HG03378 (cell line): ENCODE measurements at regions not wholly inside any gene's neighbourhood (a gene's known extent, or its start where the extent isn't known, plus 50 kb on each side); places are given as distances from the start of the nearest gene placed in this dataset.
"Not testable (repeated sequence)": the region's sequence is repeated elsewhere in the genome, so short reads cannot be mapped to it uniquely, and the experiment has no call there.

Experiments
- ATAC-seq: cut with Tn5 transposase; IDR thresholded peaks from one replicate; pipeline ENCODE4 v1.9.1; 2021; ENCODE audit warnings: mild to moderate bottlenecking, moderate library complexity; ENCODE audit not compliant: unreplicated experiment

GRCh38 chr1:91099746-91100621 lies 78.1 kb upstream of the ZNF644 start:
- ATAC-seq, result no peak

GRCh38 chr1:91098299-91098906 lies 76.6 kb upstream of the ZNF644 start:
- no peak for ATAC-seq

GRCh38 chr1:91095321-91095720 lies 73.5 kb upstream of the ZNF644 start:
- ATAC-seq, result not testable (repeated sequence)

GRCh38 chr1:91092503-91092902 lies 70.7 kb upstream of the ZNF644 start:
- no peak for ATAC-seq

- ATAC-seq, result no peak
These were observed 70.0 kb upstream of the ZNF644 start for GRCh38 chr1:91091812-91092211.

- no peak for ATAC-seq
These were observed 58.8 kb upstream of the ZNF644 start for GRCh38 chr1:91080650-91081049.

GRCh38 chr1:91078859-91079258 lies 57.0 kb upstream of the ZNF644 start:
- no peak for ATAC-seq

GRCh38 chr1:91076834-91077233 lies 55.0 kb upstream of the ZNF644 start:
- ATAC-seq, result no peak

GRCh38 chr1:91075233-91076135 lies 53.6 kb upstream of the ZNF644 start:
- ATAC-seq, result no peak

- ATAC-seq, result no peak
These were observed 51.5 kb upstream of the ZNF644 start for GRCh38 chr1:91073299-91073698.

- ATAC-seq, result no peak
These were observed 50.0 kb upstream of the ZNF644 start for GRCh38 chr1:91071838-91072237.
